Stomach (tissue), 4 donors: ENCODE measurements at regions not wholly inside any gene's neighbourhood (a gene's known extent, or its start where the extent isn't known, plus 50 kb on each side); places are given as distances from the start of the nearest gene placed in this dataset.

Experiments
- CTCF ChIP-seq, 7 experiments: fragments of 450-650 bp in 4 of 7; fragments of 200-600 bp in 3 of 7; sonication (generic) in 3 of 7; IDR thresholded peaks; one replicate each; pipeline ENCODE4 v1.5.1; 2016 to 2019; ENCODE audit warnings: antibody characterized with exemption in 7 of 7, control low read depth in 2 of 7, mild to moderate bottlenecking in 1 of 7
- POLR2A ChIP-seq, 4 donors: fragments of 450-650 bp; IDR thresholded peaks; one replicate each; pipeline ENCODE4 v1.6.1; 2016; ENCODE audit warnings: antibody characterized with exemption in 4 of 4, control low read depth in 2 of 4, mild to moderate bottlenecking in 1 of 4, moderate library complexity in 1 of 4

DNA sequence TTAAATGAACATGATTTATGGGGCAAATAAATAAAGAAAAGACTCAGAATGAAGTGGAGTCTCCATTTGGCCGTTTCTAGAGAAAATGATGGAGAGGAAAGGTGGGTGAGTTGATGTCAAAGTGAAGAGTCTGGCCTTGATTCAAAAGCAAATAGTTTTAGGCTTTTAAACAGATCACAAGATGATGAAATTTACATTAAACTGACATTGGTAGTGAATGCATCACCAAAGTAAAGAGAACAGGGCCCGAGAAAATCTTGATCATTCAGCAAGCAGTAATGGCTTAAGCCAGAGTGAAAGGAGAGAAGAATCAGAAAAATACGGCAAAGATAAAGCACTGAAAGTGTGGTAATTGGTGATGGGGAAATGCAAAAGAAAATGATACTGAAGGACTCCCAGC, 460.0 kb upstream of the SGCD start:
- no peak for TF ChIP-seq POLR2A (IDR thresholded peaks at IDR 0.05)
- TF ChIP-seq CTCF (IDR thresholded peaks at IDR 0.05), result no peak
